ENCODE measurements at regions not wholly inside any gene's neighbourhood (a gene's known extent, or its start where the extent isn't known, plus 50 kb on each side); places are given as distances from the start of the nearest gene placed in this dataset.
"Not testable (repeated sequence)": the region's sequence is repeated elsewhere in the genome, so short reads cannot be mapped to it uniquely, and the experiment has no call there.

DNA sequence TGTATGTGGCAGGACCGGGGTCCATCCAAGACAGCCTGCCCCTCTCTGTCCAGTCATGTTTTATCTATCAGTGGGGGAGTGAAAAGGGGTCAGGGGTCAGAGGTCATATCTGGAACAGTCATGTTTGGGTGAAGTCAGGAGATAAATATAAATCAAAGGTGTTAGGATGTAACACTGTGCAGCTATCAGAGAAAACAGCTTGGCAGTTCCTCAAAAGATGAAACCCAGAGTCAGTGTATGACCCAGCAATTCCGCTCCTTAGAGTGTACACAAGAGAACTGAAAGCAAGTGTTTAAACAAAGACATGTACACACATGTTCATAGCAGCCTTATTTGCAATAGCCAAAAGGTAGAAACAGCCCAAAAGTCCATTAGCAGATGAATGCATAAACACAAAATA, 361.3 kb downstream of the FOXL1 start:
- DNase-seq, result no peak

- no peak for DNase-seq
Measured at GRCh38 chr16:86941731-86942130, 363.4 kb downstream of the FOXL1 start.

- DNase-seq, result peak; percentile 97
Measured at GRCh38 chr16:86942151-86943051, 364.1 kb downstream of the FOXL1 start.

DNA sequence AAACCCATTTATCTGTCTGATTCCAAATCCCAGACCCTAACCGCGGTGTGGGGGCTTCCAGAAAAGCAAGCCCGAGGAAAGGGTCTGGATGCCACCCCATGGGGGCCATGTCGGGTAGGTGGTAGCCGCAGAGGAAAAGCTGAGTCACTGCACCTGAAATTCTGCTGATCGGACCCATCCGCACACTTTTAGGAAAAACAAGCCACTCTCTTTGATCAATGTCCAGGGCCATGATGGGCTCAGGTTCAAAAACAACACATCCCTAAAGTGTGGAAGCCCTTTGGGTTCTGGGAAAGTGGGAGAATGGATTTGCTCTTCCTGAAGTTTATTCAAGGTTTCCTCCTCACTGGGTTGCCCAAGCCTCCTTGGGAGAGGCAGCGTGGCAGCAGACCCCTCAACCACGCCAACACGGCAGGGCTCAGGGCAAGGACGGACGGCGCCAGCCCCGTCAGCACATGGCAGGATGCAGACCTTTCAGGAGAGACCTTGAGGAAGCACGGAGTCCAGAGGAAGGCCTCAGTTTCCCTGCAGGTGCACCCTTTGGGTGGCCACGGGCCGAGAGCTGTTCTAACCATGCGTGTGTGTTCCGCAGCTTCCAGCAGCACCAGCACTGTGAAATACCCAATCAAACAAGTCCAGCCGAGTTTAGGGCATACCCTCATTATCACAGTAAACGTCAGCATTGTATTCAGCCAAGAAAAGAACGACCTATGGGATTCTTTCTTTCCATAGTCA, 367.0 kb downstream of the FOXL1 start:
- no peak for DNase-seq

GRCh38 chr16:86946396-86946795, 368.0 kb downstream of the FOXL1 start:
- peak; percentile 63 for DNase-seq

DNA sequence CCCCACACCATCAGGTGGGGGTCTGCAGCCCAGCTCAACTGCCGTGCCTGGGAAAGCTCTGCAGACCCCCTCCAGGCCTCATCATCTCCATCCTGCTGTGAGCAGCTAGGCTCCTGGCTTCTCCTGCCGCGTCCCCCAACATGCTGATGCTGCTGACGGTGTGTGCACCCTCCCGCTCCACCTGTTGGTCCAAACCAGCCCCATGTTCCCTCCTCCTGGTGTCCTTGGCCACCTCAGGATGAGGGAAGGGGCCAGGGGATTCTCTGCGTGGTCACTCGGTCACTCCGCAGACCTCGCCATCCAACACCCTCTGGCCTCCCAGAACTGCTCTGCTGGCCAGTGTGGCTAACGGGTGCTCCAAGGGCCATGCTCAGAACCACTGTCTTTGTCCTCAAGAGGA, 368.6 kb downstream of the FOXL1 start:
- DNase-seq, result no peak

DNA sequence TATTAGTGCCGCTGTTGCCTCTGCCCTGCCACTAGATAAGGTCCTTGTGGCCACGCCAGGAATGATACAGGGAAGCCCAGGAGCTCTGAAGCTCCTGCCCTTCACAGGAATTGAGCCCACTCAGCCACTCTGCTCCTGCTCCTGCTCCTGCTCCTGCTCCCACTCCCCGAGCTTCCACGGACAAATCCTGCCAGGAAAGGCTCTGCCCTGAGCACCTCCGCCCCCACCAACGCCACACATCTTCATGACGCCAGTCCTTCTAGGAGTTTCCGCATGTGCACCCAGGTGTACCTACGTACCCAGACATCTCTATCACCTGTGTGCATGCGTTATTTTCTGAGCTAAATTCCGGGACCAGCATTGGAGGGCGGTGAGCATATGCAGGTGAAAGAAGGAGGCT, 369.1 kb downstream of the C16orf95 start:
- DNase-seq, result no peak

GRCh38 chr16:86949116-86949515, 368.1 kb downstream of the C16orf95 start:
- DNase-seq, result no peak

DNA sequence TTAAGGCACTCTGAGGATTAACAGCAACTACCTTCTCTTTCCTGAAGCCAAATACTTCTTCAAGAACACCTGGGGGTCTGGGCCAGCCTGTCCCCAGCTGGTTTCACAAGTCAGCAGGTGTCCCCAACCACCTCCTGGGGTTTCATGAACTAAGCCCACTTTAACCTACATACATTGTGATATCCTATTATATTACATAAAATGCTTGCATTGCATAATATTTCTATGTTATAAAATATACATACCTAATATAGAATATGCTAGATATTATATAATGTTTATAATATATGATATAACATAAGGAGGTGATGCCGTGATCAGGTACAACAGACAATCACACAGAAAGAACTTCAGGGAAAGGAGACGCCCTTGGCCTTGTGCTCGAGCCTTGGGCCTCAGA, 367.6 kb downstream of the C16orf95 start:
- no peak for DNase-seq

GRCh38 chr16:86951041-86951822, 366.0 kb downstream of the C16orf95 start:
- DNase-seq, result no peak

- DNase-seq, result peak; percentile 99
Measured at GRCh38 chr16:86951831-86952598, 365.2 kb downstream of the C16orf95 start.

DNA sequence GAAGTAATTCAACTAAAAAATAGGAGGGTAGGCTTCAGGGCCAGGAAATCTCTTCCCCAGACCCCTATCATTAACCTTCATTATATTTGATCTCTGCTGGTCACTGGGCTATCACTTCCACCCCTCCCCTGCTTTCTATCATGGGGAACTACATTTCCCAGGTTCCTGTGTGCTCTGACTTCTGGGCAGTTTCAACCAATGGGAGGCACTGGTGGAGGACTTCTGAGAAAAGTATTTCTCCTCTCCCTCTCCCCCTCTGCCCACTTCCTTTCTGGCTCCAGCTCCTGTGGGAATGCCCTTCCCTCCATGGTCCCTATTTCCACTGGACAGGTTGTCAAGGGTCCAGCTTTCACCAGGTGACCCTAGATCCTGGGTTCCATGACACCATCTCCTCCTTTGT, 364.4 kb downstream of the C16orf95 start:
- DNase-seq, result peak; percentile 67

DNA sequence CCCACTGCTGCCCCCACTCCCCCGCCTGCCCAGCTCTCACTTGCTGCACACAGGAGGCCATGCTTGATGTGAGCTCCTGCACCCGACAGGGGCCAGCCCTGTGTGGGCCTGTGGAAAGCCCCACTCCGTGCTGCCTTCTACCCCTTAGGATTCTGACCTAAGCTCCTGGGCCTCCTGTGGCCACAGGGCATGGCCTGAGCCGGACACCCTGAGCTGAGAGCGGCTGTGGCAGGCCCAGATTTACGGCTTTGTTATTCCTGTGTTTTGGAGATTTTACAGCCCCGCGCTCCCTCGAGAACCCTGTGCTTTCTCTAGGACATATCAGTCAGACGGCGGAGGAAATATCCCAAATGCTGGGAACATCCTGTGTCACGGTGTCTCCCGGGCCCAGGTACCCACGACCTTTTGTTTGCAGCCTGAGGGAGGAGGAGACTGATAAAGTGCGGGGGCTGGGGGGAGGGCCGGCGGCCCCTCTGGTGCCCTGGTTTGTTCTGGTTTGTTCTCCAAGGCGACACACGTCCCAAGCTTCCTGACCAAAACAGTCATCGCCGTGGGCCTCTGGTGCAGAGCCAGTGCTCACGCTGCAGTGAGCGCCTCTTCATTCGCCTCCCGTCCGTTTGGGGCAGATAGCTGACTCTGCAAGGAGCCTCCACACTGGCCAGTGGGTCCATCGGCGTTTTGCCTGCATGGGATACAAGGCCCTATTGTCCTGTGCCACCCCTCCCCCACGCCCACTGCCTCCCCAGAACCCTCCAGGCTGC, 363.4 kb downstream of the C16orf95 start:
- DNase-seq, result no peak

GRCh38 chr16:86955136-86955855, 361.9 kb downstream of the C16orf95 start:
- DNase-seq, result no peak

DNA sequence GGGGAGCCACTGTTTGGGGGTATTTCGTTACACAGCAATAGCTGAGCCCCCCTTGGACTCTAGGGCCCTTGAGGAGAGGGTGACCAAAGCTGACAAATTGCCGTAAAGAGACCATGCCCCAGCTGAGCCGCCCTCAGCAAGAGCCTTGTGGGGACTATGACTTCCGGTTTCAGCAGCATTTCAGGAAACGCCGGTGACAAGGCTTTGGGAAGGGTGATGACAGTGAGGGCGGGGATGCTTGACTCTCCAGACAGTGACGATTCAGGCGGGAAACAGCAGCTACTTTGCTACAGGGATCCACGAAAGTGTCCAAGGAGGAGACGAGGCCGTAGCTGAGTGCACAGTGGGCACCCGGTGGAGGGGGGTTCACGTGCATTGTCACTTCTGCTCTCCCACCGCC, 360.8 kb downstream of the C16orf95 start:
- no peak for DNase-seq

GRCh38 chr16:86957662-86958198, 359.5 kb downstream of the C16orf95 start:
- not testable (repeated sequence) for DNase-seq

GRCh38 chr16:86958423-86958822, 358.8 kb downstream of the C16orf95 start:
- no peak for DNase-seq

DNA sequence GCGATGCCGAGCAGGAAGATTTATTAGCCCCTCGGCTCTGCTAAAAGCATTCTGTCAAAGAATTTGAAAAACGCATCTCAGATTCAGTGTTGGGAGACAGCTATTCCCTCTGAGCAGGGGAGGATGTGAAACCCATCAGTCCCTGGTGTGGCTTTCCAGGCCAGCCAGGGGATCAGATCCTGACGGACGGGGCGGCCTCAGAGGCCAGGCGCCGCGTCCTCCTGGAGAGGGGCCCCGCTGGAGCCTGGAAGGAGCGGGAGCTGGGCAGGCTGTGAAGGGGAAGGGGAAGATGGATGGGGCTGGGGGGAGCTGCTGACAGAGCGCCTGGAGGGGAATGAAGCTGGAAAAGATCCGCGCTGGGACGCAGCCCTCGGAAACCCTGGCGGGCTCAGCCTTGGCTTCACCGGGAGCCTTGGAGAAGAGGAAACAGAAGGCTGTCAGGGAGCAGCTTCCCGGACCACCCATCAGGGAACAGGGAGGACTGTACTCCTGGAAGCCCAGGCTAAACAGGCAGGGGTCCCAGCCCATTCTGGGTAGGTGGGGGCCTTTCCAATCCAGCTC, 358.0 kb downstream of the C16orf95 start:
- peak; percentile 60 for DNase-seq

- DNase-seq, result no peak
Measured at GRCh38 chr16:86959729-86960128, 357.5 kb downstream of the C16orf95 start.

- DNase-seq, result no peak
Measured at GRCh38 chr16:86960266-86960665, 356.9 kb downstream of the C16orf95 start.

All from fibroblast of skin of scalp (primary cell).